NCI-H2196 treated with DMSO at 0.1 percent for 48 hours (cell line): ENCODE measurements at regions not wholly inside any gene's neighbourhood (a gene's known extent, or its start where the extent isn't known, plus 50 kb on each side); places are given as distances from the start of the nearest gene placed in this dataset.

Experiments
- DNase-seq: peaks from one replicate; lab custom pipeline; 2025; ENCODE audit not compliant: unreplicated experiment; lab: John Stamatoyannopoulos, UW

DNA sequence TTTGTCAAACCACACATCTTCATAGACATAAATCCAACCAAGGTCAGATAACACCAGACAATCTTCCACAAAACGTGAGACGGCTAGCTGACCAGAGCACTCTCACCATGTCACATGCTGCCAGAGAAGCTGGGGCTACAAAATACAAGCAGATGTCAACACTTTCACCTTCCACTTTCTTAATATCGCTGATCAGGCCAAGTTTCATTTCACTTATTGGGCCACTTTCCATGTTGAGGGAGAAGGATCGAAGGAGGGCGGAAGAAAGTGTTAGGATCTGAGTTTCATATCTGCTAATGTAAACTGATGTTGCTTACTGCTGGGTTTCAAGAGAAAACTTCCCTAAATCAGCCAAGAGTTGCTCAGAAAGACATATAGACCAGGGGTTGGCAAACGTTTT is 177.0 kb upstream of the PRDM1 start:
- no peak for DNase-seq

DNA sequence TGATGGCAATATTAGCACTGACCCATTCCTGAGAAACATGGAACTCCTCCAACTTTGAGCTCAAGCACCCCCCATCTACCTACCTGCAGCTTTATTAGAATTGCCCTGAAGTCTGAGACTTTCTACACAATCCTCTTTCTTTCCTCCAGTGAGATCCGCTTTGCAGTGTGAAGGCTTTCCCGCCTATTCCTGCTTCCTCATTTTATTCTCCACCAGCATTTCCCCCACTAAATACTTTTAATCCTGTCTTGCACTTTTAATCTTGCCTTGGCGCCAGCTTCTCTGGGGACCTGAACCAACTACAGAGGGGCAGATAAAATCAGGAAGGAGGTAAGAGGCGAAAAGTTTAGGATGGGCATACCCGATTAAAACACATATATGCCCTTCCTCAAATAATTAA is 178.1 kb upstream of the PRDM1 start:
- DNase-seq, result no peak

DNA sequence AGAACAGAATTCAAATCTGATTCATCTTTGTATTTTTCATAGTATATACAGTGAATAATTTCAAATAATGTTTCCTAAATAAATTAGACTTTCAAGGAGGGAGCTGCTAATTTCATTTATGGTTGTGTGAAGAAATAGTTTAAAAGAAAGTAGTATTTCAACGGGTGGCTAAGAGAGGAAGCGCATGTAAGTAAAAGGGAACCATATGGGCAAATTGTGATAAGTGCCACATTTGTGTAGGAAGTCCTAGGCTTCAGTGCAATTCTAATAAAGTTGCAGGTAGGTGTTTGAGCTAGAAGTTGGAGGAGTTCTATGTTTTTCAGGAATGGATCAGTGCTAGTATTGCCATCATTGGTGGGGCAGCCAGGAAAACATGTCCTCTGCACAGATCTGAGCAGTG is 178.8 kb upstream of the PRDM1 start:
- no peak for DNase-seq

DNA sequence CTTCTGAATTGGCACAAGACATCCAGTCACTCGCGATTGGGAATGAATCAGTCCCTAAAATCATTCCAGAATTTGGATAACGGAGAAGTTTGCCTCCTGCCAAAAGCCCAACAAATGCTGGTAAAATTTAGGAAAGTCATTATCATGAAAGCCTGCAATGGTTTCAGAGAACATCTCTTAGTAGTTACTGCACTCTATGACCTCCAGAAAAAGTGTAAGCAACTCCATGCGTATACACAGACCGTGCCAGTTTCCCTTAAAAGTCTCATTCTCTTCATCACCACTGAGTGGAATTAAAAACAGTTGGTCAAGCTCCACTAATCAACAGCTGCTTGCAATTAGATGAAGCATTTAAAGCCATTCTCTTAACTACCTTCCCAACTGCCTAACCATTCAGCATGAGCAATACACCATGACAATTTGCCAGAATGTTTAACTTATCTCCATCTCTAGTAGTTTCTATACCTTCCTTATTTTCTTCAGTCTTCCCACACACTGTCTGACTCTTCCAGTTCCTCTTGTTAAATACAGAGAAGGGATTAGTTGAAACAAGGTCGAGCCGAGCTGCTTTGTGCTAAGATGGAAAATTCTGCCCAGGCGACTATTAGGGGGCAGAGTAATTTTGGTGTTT is 183.6 kb upstream of the PRDM1 start:
- no peak for DNase-seq

DNA sequence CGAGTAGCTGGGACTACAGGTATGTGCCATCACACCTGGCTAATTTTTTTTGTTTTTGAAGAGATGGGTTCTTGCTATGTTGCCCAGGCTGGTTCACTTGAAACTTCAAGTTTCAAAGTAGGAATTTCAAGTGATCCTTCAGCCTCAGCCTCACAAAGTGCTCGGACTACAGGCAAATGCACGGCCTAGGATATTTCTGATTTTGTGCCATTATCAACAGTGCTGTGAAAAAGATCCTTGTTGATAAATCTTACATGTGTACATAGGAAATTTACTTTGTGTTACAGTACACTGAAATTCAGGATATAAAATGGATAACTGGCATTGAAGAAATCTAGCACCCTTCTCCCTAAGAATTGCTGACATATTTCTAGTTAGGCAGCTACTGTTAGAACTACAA is 184.6 kb upstream of the PRDM1 start:
- DNase-seq, result no peak

DNA sequence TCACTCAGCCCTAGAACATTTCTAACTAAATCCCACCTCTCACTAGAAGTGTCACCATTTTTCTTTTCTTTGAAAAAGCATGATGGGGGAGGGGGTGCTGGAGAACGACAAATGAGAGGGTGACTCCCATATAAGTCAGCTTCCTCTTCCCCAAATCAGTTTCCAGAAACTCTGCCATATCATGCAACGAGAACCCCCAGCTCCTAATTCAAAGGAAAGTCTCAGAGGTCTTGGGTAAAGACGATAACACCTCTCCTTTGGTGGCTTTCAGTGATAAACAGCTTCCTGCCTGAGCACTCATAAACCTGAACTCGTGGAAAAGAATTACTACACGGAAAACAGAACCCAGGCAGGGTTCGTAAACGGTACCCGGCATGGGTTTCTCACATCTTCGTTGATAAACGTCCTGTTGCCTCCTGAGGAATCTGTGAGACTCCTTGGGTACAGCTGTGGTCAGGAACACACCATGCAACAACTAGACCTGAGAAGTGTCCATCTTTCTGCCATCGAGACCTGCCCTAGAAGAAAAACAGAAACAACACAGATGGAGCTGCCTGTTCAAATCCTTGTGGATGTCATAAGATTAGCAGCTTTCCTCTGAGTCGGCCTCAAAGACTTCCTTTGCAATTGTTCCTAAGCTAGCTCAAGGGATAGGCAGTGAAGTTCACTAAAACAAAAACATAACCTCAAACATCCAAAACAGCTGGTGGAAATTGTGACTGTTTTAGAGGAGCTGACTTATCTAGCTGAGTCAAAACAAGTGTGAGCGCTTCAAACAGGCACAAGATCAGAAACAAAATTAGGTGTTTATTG is 185.8 kb upstream of the PRDM1 start:
- DNase-seq, result no peak

DNA sequence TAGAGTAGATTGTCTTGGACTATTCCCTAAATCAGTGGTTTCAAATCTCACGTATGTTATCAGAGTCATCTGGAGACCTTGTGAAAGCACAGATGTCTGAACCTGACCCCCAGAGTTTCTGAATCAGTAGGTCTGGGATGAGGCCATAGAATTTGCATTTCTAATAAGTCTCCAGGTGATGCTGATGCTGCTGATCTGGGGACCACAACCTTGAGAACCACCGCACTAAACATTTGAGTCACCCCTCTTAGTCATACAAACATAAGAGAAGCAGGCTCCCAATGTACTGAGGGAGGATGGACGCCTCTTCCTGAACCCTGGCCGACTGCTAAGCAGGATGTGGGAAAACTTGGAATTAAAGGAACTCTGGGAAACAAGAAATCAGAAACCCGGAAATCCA is 187.8 kb upstream of the PRDM1 start:
- DNase-seq, result no peak

DNA sequence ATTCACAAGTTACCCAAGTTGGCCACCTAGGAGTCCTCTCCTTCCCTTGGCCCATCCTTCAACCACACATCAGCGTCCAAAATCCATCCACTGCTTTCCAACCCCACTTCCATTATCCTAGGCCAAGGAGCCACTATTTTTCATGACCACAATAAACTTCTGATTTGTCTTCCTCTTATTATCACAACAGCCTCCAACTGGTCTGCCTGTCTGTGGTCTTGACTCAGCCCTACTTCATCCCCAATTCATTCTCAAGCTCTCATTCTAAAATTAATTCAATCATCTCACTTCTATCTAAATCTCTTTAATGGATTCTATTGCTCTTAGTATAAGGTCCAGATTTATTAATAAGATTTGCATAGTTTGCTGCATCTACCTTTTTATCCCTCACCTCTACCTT is 189.0 kb upstream of the PRDM1 start:
- DNase-seq, result no peak

DNA sequence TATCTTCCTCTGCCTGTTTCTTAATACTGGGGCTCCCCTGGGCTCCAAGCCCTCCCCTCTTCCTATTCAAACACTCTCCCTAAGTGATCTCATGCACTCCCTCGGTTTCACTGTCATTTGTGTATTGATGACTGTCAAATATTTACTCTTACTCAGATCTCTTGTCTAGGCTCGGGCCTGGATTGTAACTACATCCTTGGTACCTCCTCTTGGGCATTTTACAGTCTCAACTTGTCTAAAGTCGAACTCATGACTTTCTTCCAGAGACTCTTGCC is 189.4 kb upstream of the PRDM1 start:
- DNase-seq, result no peak

DNA sequence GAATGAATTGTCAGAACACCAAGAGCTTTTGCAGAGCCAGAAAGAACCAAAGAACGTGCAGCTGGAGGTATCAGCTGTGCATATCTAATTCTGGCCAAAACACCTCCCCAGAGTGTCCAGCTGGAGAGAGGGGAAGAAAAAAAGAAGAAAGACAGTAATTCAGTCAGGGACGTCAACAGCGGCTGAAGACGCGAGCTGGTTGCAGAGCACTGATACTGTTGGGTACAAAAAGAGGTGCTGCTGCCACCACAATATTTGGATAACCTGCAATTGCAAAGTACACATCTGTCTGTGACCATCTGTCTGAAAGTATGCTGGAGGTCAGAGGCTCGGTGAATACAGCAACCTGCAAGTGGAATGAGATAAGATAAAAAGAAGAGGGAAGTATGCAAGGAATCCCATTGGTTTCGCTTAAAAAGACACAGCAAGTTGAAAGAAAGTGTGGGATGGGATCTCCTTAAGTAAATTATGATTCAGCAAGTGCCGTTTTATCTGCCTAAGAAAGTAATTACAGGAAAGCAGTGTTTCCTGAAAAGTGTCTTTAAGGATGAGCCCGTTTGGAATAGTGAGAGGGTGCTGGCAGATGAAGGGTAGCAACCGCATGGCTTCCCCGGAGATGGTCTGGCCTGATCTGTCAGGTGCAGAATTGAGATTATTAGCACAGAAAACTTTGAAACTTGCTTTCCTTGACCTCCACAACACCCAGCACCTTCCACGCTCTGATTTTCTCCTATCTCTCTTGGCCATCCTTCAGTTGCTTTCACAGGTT is 189.9 kb upstream of the PRDM1 start:
- DNase-seq, result no peak

DNA sequence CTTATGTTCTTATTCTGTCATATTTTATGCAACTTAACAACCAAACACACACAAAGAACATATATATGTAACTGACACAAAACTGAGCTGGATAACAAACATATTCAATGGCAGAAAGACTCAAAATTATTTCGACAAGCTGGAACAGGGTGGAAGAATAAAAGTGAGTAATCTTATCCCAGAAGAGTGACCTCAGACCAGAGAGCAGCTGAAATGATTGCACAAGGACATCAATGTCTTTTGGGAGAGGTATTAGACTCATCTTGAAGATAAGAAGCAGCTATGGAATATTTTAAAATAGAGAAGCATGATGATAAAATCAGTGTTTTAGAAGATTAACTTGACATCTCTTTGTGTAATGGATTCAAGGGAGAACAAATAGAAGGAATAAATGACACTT is 191.6 kb upstream of the PRDM1 start:
- DNase-seq, result no peak

DNA sequence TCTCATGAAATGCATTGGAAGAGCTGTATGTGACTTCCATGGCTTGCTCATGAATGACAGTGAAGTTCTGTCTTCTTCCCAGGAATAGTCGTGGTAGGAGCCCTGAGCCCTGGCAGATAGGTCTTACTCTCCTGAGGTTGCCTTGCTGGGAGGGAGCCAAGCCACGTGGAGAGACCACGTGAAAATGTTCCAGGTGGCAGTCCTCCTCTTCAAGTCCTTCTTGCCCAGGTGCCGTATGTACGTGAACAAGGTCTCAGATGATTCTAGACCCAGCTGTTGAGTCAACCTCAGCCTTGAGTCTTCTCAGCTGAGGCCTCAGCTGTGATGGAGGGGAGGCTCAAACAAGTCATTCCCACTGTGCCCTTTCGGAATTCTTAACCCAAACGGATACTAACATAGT is 192.4 kb upstream of the PRDM1 start:
- DNase-seq, result no peak

DNA sequence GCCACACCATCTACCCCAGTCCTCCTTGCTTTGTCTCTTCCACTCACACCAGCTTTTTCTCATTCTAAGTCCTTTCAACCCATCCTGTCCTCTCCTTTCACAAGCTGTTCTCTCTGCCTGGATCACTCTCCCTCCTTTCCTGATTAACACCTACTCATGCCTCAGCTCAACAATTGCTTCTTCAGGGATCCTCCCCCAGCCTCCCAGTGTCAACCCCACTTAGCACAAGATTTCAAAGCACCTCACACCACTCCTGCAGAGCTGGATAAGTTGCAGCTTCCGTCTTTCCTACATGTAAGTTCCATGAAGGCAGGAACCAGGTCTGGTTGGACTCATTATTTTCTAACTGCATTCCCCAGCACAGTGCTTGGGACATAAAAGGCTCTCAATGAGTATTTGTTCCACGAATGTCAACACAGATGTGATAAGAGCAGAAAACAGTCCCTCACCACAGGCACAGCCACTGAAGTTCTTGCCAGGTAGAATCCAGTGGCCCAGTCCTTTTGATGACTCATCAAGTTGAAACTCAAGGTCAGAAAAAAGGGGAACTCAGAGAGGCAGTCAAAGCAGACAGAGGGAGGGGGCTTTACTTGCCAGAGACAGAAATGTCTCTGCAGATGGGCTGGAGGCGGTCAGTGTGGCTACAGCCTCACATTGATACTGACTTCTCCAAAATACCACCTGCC is 193.4 kb upstream of the PRDM1 start:
- DNase-seq, result no peak

DNA sequence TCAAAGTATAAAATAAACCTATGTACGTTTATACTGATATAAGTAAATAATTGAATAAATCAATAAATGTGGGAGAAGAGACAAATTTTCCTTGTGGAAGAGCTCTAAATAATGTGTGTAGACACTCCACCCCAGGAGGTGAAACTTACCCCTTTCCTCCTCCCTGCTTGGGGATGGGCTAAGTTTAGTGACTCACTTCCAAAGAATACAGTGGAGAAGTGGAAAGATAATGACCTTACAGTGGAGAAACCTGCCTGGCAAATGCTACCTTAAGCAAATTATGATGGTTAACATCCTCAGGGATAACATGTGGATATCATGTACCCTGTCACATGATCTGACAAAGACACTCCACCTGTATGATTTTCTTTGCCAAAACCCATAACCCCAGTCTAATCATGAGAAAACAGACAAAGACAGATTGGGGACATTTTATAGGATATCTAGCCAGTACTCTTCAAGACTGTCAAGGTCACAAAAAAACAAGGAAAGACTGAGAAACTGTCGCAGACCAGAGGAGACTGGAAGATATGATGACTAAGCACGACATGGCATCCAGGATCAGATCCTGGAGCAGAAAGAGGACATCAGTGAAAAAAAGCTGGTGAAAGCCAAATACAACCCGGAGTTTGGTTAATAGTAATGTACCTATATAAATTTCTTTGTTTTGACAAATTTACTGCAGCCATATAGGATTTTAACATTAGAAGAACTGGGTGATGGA is 195.5 kb upstream of the PRDM1 start:
- no peak for DNase-seq

DNA sequence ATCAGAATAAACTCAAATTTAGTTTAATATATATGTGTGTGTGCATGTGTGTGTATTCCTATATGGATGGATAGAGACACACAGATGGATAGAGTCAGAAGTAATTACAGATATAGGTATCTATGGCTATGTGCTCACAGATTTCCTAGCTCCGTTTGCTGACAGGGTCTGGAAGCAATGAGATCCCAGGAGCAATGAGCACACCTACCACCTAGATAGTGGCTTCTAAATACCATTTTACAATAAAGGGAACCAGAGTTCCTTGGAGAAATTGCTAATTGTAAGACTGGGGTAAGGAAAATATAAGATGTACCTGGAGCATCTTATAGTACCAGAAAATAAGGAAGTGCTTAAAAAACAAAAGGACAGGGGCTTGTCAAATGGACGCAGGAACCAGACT is 196.2 kb upstream of the PRDM1 start:
- DNase-seq, result no peak

DNA sequence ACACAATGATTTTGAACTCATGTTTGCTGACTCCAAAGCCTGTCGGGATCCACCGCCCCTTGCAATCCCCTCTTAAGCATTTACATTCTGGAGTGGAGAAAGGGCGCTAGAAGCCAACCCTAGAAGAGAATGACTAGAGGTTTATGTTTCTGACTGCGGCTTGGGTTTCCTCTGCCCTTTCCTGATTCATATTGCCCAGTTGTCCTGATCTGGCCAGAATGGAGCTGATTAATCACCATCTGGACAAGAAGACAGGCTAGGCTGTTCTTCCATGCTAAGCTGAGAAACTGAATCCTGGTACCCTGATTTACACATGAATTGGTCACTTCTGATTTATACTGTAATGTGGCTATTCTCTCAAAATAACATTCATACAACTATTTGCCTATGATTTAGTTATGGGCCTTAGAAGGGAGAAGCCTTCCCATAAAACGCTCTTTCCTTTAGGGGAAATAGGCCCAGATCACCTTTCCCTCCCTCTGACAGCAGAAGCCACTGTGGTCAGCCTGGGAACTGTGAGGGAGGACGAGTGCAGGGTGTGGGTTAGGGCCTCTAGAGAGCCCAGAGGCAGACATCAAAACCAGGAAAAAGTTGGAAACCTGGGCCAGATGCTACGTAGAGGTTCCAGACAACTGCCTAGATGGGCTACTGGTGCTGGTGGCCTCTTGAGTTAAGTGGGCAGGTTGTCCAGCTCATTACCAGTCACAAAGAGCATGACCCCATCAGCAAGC is 199.2 kb upstream of the PRDM1 start:
- no peak for DNase-seq

DNA sequence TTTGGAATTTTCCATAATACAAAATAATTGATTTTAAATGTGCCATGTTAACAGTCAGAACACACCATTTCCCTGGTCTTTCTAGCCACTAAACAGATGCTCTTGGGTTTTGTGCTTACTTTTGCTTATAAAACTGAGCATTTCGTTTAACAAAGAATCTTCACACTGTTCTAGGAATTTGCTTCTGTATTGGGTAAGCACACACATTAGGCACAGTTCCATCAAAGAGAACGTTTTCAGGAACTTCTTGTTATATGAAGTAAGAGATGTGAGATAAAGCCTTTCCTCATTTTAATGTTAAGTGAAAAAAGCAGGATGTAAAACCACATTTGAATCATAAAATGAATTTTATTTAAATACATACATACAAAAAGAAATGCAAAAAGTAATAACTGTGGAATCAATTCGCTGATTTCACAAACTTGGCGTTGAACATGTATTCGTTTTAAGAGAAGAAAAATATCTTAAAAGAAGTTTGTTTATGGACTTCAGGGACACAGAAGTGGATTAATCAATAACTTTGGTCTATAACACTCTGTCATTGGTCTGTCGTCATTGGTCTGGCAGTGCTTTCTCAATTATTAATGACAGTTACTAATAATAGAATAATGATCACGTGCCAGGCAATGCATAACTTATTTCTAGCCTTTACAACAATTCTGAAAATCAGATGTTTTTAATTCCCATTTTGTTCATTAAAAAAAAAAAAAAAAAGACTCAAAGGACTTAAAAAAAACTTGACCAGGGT is 199.9 kb upstream of the PRDM1 start:
- no peak for DNase-seq

DNA sequence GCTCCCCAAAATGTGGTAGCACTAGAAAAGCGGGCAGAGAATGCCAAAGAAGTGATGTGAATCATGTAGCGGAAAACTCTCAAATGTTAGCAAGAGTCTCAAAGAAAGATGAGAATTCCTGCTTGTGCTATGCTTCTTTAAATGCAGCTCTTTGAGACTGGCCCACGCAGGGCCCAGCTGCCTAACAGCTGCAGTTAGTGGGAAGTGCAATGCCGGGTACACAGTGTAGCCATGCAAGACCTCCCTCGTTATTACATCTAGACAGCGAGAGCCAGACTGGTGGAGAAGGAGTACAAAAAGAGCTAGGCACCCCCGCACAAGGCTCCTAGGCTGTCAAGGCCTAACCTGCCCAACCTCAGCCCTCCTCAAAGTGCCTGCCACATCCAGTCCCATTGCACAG is 201.7 kb upstream of the PRDM1 start:
- DNase-seq, result no peak

DNA sequence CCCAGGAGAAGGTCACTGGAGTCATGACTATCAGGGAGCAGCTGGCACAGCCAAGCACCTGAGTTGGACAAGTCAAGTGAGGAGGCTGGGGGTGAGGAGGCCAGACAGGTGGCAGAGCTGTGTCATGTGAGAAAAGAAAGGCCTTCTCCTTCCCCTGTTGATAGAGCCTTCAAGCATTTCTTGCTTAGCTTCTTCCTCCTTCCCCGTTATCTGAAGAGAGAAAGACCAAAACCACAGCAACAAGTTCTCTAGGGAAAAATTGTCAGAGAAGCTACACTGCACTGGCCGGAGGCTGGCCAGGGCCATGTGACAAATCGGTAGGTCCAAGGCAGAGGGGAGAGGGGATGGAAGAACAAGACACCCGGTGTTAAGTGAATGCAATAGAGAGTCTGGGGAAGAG is 202.1 kb upstream of the PRDM1 start:
- DNase-seq, result no peak

DNA sequence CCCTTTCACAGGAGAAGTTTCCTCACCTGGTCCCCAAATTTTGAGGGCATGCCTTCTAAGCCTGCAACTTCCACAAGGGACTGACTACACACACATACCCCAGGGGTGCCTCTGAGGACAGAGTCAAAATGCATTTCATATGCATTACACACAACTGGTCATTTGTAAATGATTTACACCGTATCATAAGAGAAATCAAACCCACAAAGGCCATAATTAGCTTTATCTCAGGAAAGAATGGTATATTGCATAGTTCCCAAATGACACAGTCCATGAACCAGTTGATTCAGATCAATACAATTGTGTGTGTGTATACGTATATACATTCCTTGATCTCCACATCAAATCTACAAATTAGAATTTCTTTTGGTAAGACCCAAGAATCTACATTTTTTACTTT is 203.3 kb upstream of the PRDM1 start:
- no peak for DNase-seq
